NCI-H226 (cell line): ENCODE measurements at regions not wholly inside any gene's neighbourhood (a gene's known extent, or its start where the extent isn't known, plus 50 kb on each side); places are given as distances from the start of the nearest gene placed in this dataset.

ENCODE experiments used
- DNase-seq: peaks from one replicate; pipeline ENCODE4 v3.0.0-alpha.2; 2015

- DNase-seq, result no peak
These were observed 318.0 kb upstream of the PUM3 start for GRCh38 chr9:3161912-3162311.

- DNase-seq, result no peak
These were observed 313.1 kb upstream of the PUM3 start for GRCh38 chr9:3157011-3157410.

- DNase-seq, result no peak
These were observed 308.0 kb upstream of the PUM3 start for GRCh38 chr9:3151672-3152576.

GRCh38 chr9:3150074-3150473 lies 306.2 kb upstream of the PUM3 start:
- no peak for DNase-seq

- peak; percentile 34 for DNase-seq
These were observed 294.6 kb upstream of the PUM3 start for GRCh38 chr9:3138231-3139229.

GRCh38 chr9:3137347-3137695 lies 293.4 kb upstream of the PUM3 start:
- peak; percentile 62 for DNase-seq

GRCh38 chr9:3136686-3137346 lies 292.9 kb upstream of the PUM3 start:
- DNase-seq, result peak; percentile 85

- DNase-seq, result no peak
These were observed 292.3 kb upstream of the PUM3 start for GRCh38 chr9:3136230-3136629.

- no peak for DNase-seq
These were observed 283.7 kb upstream of the PUM3 start for GRCh38 chr9:3127564-3127963.

- DNase-seq, result no peak
These were observed 281.9 kb upstream of the PUM3 start for GRCh38 chr9:3125602-3126405.

- no peak for DNase-seq
These were observed 280.1 kb upstream of the PUM3 start for GRCh38 chr9:3124001-3124400.

GRCh38 chr9:3118081-3118480 lies 274.2 kb upstream of the PUM3 start:
- no peak for DNase-seq

- no peak for DNase-seq
These were observed 255.8 kb upstream of the PUM3 start for GRCh38 chr9:3099646-3100045.

- no peak for DNase-seq
These were observed 244.3 kb upstream of the PUM3 start for GRCh38 chr9:3088219-3088618.

GRCh38 chr9:3087697-3088096 lies 243.8 kb upstream of the PUM3 start:
- no peak for DNase-seq

- no peak for DNase-seq
These were observed 237.1 kb upstream of the PUM3 start for GRCh38 chr9:3080951-3081350.

GRCh38 chr9:3074247-3074646 lies 230.4 kb upstream of the PUM3 start:
- DNase-seq, result no peak

- no peak for DNase-seq
These were observed 222.7 kb upstream of the PUM3 start for GRCh38 chr9:3066591-3066990.

GRCh38 chr9:3059781-3060468 lies 216.0 kb upstream of the PUM3 start:
- peak; percentile 4 for DNase-seq

GRCh38 chr9:3058409-3058808 lies 214.5 kb upstream of the PUM3 start:
- DNase-seq, result no peak

- DNase-seq, result no peak
These were observed 210.2 kb upstream of the PUM3 start for GRCh38 chr9:3054017-3054586.
